HL-60 (cell line): ENCODE measurements at regions not wholly inside any gene's neighbourhood (a gene's known extent, or its start where the extent isn't known, plus 50 kb on each side); places are given as distances from the start of the nearest gene placed in this dataset.

ENCODE experiments used
- CTCF ChIP-seq: IDR thresholded peaks from one replicate; pipeline ENCODE4 v1.5.1; 2011; ENCODE audit warnings: low read length, control low read depth, inconsistent platforms; ENCODE audit not compliant: insufficient read depth
- REST ChIP-seq: IDR thresholded peaks from 2 replicates; pipeline ENCODE4 v1.6.1; 2012; ENCODE audit warnings: low read depth; ENCODE audit not compliant: insufficient replicate concordance

- TF ChIP-seq CTCF (no peak), REST (no peak)
Measured at GRCh38 chr2:6336752-6337471, 528.8 kb downstream of the CMPK2 start.
